Heart right ventricle (tissue), 16 donors: ENCODE measurements at regions not wholly inside any gene's neighbourhood (a gene's known extent, or its start where the extent isn't known, plus 50 kb on each side); places are given as distances from the start of the nearest gene placed in this dataset.

ENCODE experiments used
- ATAC-seq, 8 donors: fragments of 200-7000 bp; cut with Tn5 transposase; one replicate each; pipeline ENCODE4 v1.9.1; 2020; ENCODE audit warnings: mild to moderate bottlenecking in 8 of 8, moderate library complexity in 8 of 8, moderate number of reproducible peaks in 1 of 8
- DNase-seq, 2 donors: peaks; one replicate each; pipeline ENCODE4 v3.0.0-alpha.2; 2020
- H3K27ac ChIP-seq, 10 donors: fragments of 200-600 bp; sonication (generic) in 2 of 10; one replicate each; pipeline versions ENCODE4 v1.5.0 to v1.8.0; 2020 to 2022; ENCODE audit warnings: mild to moderate bottlenecking in 3 of 10
- H3K27me3 ChIP-seq, 7 donors: fragments of 200-600 bp; one replicate each; pipeline ENCODE4 v1.8.0; 2021 to 2022; ENCODE audit warnings: mild to moderate bottlenecking in 2 of 7
- H3K36me3 ChIP-seq, 9 donors: fragments of 200-600 bp; sonication (generic) in 1 of 9; one replicate each; pipeline versions ENCODE4 v1.5.0 to v1.8.0; 2020 to 2022; ENCODE audit warnings: mild to moderate bottlenecking in 2 of 9
- H3K4me1 ChIP-seq, 9 donors: fragments of 200-600 bp; sonication (generic) in 1 of 9; one replicate each; pipeline versions ENCODE4 v1.5.0 to v1.8.0; 2020 to 2022; ENCODE audit warnings: mild to moderate bottlenecking in 4 of 9
- H3K4me3 ChIP-seq, 10 donors: fragments of 200-600 bp; sonication (generic) in 2 of 10; one replicate each; pipeline versions ENCODE4 v1.5.0 to v1.8.0; 2020 to 2022; ENCODE audit warnings: mild to moderate bottlenecking in 7 of 10, moderate library complexity in 2 of 10
- H3K9me3 ChIP-seq, 11 donors: fragments of 200-600 bp in 10 of 11; sonication (generic) in 2 of 11; one replicate each; pipeline versions ENCODE4 v1.5.0 to v1.8.0; 2013 to 2022; ENCODE audit warnings: mild to moderate bottlenecking in 2 of 11, control low read depth in 1 of 11, moderate library complexity in 1 of 11
- CTCF ChIP-seq, 9 donors: fragments of 200-600 bp; sonication (generic) in 2 of 9; IDR thresholded peaks; one replicate each; pipeline versions ENCODE4 v1.5.0 to v1.8.0; 2021 to 2022; ENCODE audit warnings: antibody characterized with exemption in 9 of 9, mild to moderate bottlenecking in 5 of 9, moderate library complexity in 1 of 9
- WGBS, 2 donors: extraction: QIAGEN DNeasy Blood & Tissue Kit; methylation state at CpG; one replicate each; pipeline ENCODE4 v1.1.7; 2013; ENCODE audit warnings: inconsistent platforms in 1 of 2; 5-methylcytosine and 5-hydroxymethylcytosine counted together
- intact Hi-C, 10 donors: fragments of 100-400 bp; cut with DNase I; formaldehyde crosslinking; loops; one replicate each; pipeline versions ENCODE4 v1.11.1 to v1.14.2; 2022
- donor health status: Arrhythmogenic right ventricular cardiomyopathy.
- donor health status: ischemic (EF 13 %, LVEDD 7.1; RV severe dilation, severe dysfunction).
- donor health status: healthy with polysubstance abuse.
- donor health status: DM: no; HTN: yes; CAD: no.
- donor health status: DM: no; HTN: no; CAD: no.
- donor health status: ischemic (EF 25% LVEDD 6.9; RV normal size, moderate dysfunction).
- donor health status: ischemic (EF 25% LVEDD 5.7; RV mildly dilated, moderate dysfunction).
- donor health status: healthy.
- donor health status: DM: yes; HTN: yes; CAD: no.
- donor health status: Ischemic cardiomyopathy.
- donor health status: ischemic (EF 35%, LVEDD 5.7; RV mildly dilated, moderate dysfunction).
- donor health status: nonischemic (EF 11% LVEDD 7.7; RV severe dilation, severe dysfunction).
- donor health status: DM: yes; HTN: yes; CAD: no.
- donor health status: PGD.
- donor health status: ischemic (EF 29% LVEDD 5.4; RV normal size, mild dysfunction).
- donor health status: nonischemic (EF 23%, LVEDD 6.1; RV moderate dilation, normal function).

- ATAC-seq = no peak
- Histone ChIP-seq H3K4me1 (no peaks in the 10 kb centered on the region), H3K27ac (no peak overlapping the region), H3K36me3 (no peaks in the 10 kb centered on the region), H3K9me3 (peaks cover 0 to 8% (median 0%) of the 10 kb centered on the region in 11 donors), H3K27me3 (peaks cover 0 to 2% (median 0%) of the 10 kb centered on the region in 7 donors), H3K4me3 (no peak overlapping the region)
- WGBS, 2 donors = 80 to 85% methylated on average over 2 of the region's 2 CpGs
- intact Hi-C loops = no loop called here
- no peak for DNase-seq
- no peak for TF ChIP-seq CTCF (IDR thresholded peaks at IDR 0.05)
Observed at GRCh38 chr12:61985830-61986229, 274.4 kb upstream of the USP15 start.

- Histone ChIP-seq H3K27ac (no peak overlapping the region), H3K4me1 (peaks cover 0 to 11% (median 0%) of the 10 kb centered on the region in 9 donors), H3K27me3 (peaks cover 0 to 4% (median 0%) of the 10 kb centered on the region in 7 donors), H3K36me3 (no peaks in the 10 kb centered on the region), H3K4me3 (no peak overlapping the region), H3K9me3 (no peaks in the 10 kb centered on the region)
- WGBS, 2 donors = 81 to 89% methylated on average over 2 of the region's 2 CpGs
- DNase-seq = no peak
- intact Hi-C loops = no loop called here
- no peak for TF ChIP-seq CTCF (IDR thresholded peaks at IDR 0.05)
- no peak for ATAC-seq
Observed at GRCh38 chr12:61987173-61987572, 273.0 kb upstream of the USP15 start.

GRCh38 chr12:61991661-61992060 is 268.5 kb upstream of the USP15 start:
- ATAC-seq = peak in 1 of 8 donors; percentile 17
- H3K4me3 ChIP-seq = no peak overlapping the region
- no peaks in the 10 kb centered on the region for H3K36me3 ChIP-seq
- no peak for TF ChIP-seq CTCF (IDR thresholded peaks at IDR 0.05)
- H3K27ac ChIP-seq = no peak overlapping the region
- no peak for DNase-seq
- intact Hi-C loops = no loop called here
- WGBS, 2 donors = 37 to 44% methylated on average over 3 of the region's 3 CpGs
- no peaks in the 10 kb centered on the region for H3K9me3 ChIP-seq
- H3K27me3 ChIP-seq = peaks cover 0 to 6% (median 0%) of the 10 kb centered on the region in 7 donors
- H3K4me1 ChIP-seq = peaks cover 0 to 15% (median 0%) of the 10 kb centered on the region in 9 donors

- no peak for DNase-seq
- peak in 7 of 9 donors; percentile 26 to 65 (median 45) for TF ChIP-seq CTCF (IDR thresholded peaks at IDR 0.05)
- Histone ChIP-seq H3K4me1 (peaks cover 0 to 17% (median 0%) of the 10 kb centered on the region in 9 donors), H3K4me3 (no peak overlapping the region), H3K27me3 (peaks cover 0 to 7% (median 0%) of the 10 kb centered on the region in 7 donors), H3K27ac (no peak overlapping the region), H3K9me3 (no peaks in the 10 kb centered on the region), H3K36me3 (no peaks in the 10 kb centered on the region)
- WGBS, 2 donors = 39 to 48% methylated on average over 2 of the region's 2 CpGs
- intact Hi-C loops = no loop called here
- peak in 2 of 8 donors; percentile 52 to 59 for ATAC-seq
Observed at GRCh38 chr12:61993734-61994345, 266.4 kb upstream of the USP15 start.
